Hematopoietic multipotent progenitor cell treated with erythropoietin and hydrocortisone succinate and interleukin-3 and kit ligand, for 4 days (in vitro differentiated cells): ENCODE measurements at regions not wholly inside any gene's neighbourhood (a gene's known extent, or its start where the extent isn't known, plus 50 kb on each side); places are given as distances from the start of the nearest gene placed in this dataset.
A peak's percentile ranks its signal among the peaks of the same experiment; 100 is the strongest.
"Not testable (repeated sequence)": the region's sequence is repeated elsewhere in the genome, so short reads cannot be mapped to it uniquely, and the experiment has no call there.

Experiments
- DNase-seq: peaks from one replicate; pipeline ENCODE4 v3.0.0-alpha.2; 2015

DNA sequence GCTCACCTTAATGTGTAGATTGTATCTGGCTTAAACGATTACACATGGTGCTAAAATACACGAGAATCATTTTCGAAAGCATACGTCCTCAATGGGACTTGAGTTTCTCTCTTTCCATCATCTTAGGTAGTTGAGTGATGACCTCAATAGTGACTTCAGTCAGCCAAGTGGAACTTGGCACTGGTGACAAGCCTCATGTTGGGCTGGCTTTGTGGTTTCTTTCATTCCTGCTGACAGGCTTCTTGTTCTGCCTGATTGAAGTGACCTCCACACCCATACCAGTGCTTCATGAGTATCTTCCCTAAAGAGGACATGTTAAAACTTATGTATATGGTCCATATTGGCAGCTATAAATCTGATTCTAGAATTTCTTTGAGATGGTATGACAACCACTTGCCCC is 159.1 kb upstream of the WDR1 start:
- DNase-seq = peak; percentile 53

DNA sequence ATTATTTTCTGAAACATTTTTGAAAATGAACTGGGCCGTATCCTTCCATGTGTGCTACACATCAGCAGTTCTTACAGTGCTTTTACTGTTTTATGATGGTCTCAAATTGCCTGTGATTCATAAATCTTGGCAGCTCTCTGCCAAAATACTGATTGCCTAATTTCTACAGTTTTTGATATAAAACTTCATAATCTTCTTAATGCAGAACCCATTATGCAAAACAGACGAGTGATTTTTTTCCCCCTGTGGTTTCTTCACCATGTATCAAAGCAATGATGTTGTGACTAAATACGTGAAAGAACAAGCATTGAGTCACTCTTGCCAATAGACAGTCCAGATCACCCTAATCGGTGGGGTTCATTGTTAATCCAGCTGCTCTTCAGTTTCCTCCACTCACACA is 156.4 kb upstream of the WDR1 start:
- no peak for DNase-seq

DNA sequence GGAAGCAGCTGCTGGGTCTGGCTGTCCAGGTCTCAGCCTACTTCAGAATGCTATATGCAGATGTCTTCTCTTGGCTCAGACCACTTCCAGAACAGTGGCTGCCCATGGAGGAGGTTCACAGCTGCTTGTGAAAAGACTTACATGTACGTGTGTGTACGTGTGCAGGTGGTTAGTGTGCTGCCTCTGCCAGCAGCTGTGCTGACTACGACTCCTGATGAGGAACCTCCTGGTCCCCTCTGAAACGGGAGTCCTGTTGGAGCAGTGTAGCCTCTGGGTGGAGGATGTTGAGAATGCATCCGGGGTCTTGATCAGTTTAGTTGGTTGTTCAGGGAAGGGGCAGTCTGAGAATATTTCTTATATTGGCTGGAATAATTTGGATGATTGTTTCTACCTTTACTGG is 155.9 kb upstream of the WDR1 start:
- DNase-seq = no peak

DNA sequence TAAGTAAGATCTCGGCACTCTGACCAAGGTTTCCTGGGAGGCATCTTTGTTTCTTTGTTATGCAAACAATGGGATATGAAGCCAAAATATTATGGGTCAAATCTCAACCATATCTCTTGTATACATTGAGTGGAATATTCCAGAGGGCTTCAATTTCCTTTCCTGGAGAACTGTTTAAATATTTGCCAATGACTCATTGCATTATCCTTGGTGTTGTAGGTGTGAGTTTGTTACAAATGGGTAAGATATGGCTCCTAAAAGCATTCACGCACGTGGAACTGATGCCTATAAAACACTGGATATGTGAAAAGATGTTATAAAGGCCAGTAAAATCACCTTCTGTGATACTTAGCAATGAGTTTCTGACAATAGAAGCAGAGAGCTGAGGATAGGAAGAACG is 150.5 kb upstream of the WDR1 start:
- DNase-seq = no peak

DNA sequence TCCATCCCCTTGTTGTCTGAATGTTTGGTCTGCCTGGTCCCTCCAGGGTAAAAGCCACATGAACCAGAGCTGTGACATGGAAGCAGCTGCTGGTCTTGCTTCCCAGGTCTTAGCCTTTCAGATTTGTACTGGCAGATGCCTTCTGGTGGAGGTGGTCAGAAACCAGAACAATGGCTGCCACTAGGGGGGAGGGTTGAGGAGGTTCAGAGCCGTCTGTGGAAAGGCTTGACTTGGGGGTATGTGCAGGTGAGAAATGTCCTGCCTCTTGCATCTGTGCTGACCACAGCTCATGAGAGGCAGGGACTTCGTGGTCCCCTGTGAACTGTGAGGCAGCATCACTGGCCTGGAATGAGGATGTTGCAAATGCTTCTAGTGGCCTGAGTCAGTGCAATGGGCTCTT is 144.2 kb upstream of the WDR1 start:
- no peak for DNase-seq

DNA sequence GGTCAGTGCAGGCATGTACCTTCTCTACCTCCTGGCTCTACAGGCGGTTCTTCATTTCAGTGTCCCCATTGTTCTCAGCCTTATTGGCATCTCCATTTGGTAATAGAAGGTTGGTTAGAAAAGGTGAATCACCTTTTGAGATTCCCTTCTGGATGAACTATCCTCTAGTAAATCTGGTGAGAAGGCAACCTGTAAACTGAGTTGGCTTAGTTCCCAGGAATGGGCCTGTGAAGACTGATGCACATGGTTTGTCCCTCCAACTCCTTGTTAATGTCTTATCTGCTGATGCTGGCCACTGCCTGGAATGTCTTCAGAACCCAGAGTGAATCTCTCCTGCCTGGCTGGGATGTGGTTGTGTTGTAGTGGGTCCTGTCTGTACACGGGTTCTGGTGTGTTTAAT is 143.4 kb upstream of the WDR1 start:
- DNase-seq = no peak

DNA sequence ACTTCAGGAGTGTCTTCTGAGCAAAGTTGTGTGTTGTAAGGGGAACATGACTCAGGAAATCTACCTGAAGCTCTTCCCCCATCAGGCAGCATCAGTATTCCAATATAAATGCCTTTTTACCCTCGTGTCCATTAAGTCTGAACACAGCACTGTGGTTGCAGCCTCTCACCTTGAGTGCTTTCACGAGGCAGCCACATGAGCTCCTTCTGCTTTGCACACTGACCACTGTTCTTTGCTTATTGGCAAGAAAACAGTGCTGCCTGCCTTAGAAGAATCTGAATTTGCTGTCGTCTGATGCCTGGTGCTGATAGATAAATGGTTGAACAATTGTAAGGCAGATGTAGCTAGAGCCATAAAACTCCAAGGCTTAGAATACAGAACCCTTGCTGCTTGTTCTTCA is 139.6 kb upstream of the WDR1 start:
- DNase-seq = no peak

DNA sequence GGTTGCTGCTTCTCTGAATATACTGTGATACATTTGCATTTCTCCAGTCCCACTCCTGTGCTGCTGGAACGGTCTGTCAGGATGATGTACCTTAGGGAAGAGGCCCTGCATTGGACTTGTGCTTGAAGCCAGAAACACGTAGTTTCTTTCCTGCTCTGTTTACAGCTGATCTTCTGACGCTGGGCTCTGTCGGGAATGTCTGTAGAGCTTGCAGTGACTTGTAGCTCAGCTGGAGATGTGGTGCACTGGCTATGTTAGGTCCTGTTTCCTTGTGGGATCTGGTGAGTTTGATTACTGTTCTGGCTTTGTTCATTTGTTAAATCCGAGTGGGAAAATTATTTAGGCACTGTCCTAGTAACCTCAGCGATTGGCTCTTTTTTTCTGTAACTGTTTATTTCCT is 137.2 kb upstream of the WDR1 start:
- DNase-seq = no peak

DNA sequence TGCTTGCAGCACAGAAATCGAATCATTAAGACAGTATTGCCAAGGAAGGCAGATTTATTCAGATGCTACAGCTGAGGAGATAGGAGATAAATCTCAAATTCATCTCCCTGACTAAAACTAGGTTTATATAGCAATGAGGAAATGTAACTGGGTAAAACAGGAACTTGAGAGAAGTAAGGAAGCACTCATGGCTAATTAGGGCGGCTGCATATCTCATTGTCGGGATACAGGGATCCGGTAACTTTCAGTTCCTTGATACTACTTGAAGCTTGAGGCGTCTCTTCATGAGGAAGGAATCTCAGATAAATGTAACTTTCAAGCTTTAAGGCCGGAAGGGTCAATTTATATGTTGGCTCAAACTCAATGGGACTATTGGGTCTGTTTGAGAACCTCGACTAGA is 129.2 kb upstream of the WDR1 start:
- DNase-seq = peak; percentile 7

DNA sequence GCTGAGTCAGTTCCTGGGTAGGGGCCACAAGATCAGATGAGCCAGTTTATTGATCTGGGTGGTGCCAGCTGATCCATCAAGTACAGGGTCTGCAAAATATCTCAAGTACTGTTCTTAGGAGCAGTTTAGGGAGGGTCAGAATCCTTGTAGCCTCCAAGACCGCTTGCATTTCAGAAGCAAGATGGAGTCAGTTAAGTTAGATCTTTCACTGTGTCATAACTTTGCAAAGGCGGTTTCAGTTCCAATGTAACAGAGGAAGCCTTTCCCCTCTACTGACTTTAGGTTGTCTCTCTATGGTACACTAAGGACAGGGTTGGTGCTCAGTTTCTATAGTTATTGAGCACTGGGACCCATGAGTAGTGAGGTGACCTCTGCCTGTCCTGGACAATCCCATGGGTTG is 127.3 kb upstream of the WDR1 start:
- DNase-seq = peak; percentile 0

DNA sequence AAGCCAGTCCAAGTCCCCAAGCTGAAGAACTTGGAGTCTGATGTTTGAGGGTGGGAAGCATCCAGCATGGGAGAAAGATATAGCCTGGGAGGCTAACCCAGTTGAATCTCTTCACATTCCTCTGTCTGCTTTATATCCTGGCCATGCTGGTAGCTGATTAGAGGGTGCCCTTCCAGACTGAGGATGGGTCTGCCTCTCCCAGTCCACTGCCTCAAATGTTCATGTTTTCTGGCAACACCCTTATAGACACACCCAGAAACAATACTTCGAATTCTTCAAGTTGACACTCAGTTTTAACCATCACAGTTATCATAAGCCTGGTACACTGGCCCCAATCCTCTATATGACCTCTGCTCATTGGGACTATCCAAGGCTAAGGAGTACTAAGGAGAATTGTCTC is 124.1 kb upstream of the WDR1 start:
- DNase-seq = no peak

DNA sequence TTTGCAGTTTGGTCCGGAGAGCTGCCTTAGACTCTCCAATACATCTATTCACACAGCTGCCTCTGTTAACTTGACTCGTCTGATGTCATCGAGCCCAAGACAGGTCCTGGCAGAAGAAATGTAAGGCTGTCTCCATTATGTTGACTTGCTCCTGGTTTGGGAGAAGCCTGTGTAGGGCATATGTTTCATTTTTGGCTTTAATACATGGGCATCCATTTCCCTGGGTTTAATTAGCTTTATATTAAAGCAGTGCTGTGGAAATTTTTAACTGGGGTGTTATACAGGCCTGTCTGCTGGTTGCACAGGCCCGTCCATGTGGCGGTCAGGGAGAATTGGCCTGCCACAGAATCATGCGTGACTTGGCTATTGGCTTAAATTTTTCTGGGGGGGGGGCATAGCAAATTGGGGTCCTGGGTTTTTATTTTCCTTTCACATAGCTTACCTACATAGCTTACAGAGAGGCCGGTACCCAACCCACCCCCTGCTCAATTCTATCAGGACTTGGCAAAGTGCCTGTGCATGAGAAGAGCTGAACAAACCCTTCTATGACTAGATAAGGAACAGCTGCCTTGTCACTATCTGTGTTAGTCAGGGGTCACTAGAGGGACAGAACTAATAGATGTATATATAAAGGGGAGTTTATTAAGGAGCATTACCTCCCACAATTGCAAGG is 123.5 kb upstream of the WDR1 start:
- DNase-seq = peak; percentile 84

DNA sequence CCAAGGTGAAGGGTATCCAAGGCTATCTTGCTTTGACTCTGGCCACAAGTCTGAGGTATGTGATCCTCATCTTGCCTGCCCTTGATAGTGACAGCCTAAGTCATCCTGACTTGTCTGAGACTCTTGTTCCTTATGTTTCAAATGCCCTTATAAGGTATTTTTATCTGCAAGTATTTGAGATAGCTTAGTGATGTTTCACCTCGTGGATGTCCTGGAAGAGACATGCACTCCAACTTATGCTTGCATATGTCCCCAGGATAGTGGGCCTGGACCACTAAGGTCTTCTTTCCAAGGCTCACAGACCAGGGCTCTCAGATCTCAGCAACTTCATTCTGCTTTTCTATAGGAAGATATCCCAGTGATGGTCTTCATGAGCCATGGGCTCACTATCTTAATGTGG is 120.5 kb upstream of the WDR1 start:
- DNase-seq = no peak

DNA sequence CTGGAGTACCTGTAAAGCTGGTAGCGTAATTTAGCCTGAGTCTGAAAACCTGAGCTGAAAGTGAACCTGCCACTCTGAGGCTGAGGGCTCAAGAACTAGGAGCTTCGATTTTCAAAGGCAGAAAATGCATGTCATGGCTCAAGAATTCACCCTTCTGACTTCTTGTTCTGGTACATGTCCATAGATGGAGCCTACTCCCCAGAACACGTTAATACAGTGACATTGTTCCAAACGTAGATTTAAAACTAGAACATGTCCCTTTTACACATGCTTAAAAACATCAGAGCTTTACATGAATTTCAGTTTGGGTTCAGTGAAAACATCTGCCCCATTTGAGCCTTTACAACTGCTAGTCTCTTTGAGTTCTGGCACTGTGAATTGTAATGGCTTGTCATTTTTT is 115.5 kb upstream of the WDR1 start:
- DNase-seq = no peak

DNA sequence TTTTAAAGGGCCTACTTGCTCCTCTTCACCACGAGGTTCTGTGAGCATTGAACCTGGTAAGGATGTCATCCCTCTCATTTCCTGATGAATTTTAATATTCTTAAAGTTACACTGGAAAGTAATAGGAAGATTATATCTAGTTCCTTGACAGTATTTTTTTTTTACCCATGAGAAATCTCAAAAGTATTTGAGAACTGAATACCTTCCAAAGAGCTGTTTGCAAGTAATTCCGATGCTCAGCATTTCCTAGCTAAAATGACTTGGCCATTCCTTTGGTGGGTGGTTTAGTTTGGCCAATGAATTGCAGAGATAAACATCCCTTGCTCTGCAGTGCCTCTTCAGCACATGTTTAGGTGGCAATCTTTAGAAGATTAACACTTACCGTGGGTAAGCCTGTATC is 110.2 kb upstream of the WDR1 start:
- DNase-seq = no peak

DNA sequence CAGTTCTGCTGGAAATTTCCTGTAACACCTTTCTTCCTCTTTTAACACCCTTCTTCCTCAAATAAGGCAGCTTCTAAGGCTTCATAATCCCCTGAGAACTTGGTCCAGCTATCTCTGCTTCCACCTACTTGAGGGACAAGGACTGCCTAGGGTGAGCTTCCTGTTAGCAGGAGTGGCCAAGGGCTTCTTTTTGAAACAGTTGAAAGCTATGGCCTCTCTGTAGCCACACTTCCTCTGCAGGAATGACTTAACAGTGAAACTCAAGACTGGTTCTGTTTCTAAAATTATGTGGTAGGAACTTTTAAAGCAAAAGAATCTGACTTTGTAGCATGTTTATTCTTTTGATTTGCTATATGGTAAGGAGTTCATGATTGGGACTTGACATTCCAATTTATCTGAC is 108.5 kb upstream of the WDR1 start:
- no peak for DNase-seq

DNA sequence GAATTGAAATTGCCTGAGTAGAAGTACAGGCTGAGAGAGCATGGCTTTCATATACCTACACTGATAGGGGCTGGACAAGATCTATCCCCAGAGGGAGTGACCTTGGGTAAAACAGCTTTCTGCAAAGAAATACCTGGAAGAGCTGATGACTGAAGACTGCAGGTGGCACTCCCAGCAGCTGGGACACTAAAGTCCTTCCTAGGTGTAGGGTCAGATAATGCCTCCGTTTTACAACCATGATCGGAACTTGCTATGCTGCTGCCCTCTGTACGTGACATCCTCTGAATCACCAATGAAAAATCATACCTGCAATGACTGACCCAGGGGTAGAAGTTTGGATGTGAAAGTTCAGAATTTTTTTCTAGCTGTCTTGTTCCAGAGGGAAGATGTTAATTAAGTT is 107.2 kb upstream of the WDR1 start:
- no peak for DNase-seq

DNA sequence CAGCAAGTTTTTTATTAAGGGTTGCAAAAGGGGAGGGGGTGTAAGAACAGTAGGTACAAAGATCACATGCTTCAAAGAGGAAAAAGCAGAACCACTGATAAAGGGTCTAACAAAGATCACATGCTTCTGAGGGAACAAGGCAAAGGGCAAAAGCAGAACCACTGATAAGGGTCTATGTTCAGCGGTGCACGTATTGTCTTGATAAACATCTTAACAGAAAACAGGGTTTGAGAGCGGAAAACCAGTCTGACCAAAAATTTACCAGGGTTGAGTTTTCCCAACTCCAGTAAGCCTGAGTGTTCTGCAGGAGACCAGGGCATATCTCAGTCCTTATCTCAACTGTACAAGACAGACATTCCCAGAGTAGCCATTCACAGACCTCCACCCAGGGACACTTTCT is 96.9 kb upstream of the WDR1 start:
- DNase-seq = not testable (repeated sequence)

DNA sequence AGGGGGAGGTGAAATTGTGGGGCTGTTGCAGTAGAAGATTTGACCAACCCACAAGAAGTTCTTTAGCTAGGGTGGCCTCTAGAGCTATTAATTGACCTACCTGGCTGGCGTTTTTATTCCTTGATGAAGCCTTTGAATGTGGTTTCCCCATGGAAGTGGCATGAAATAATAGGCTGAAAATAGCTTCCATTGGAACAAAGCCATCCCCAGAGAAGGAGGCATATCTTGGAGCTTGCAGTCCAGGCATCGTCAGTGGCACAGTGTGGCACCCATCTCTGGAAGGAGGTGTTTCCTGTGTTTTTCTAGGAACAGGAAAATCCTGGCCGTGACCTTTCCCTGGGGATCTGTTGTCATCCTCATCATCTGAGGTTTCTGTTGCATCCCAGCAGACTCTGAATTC is 96.3 kb upstream of the WDR1 start:
- DNase-seq = no peak

DNA sequence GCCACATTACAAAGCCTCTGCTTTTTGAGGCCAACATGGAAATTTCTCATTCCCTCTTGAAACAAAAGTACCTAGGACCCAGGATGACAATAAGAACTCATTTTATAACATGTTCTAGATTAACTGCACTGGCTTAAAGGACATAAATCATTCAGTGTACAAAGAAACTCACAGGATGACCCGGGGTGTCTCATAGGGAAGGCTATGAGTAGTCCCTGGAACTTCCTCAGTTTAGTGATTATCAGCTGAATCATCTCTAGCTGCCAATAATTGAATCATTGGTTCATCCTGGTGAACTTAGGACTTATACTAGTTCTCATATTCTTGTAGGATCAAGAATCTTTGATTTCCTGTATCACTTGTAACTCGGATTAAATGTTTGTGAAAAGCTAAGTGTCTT is 95.8 kb upstream of the WDR1 start:
- no peak for DNase-seq

DNA sequence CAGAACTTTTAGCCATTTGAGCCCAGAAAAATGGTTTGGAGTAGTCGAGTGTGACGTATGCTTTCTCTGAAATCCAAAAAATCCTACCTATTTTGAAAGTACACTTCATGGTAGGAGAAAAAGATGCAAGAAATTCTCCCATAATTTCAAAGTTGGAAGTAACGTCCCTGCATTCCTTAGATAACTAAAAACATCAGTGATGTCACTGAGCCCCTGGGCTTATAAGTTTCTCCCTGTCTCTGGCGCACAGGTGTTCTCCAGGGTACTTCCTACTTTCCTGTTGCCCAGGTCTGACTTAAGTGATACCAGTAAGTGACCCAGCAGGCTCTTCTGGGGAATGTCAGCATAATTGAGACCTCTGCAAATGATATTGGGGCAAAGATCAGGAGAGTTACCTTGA is 90.5 kb upstream of the WDR1 start:
- peak; percentile 0 for DNase-seq

DNA sequence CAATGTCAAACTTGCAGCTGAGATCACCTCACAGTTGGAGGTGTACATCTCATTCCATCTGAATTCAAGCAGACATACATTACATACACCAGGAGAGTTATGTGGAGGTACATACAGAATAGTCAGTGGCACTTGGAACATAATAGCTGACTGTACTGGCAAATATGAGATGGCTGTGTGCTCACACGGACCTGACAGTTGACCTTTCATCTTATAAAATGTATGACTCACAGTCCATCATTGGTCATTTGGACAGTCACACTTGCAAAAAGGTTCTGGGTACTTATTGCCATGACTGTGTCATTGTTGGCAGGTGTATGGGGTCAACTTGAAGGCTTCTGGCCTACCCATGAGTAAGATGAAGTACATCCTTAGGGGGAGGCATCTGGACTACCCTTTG is 88.6 kb upstream of the WDR1 start:
- no peak for DNase-seq

DNA sequence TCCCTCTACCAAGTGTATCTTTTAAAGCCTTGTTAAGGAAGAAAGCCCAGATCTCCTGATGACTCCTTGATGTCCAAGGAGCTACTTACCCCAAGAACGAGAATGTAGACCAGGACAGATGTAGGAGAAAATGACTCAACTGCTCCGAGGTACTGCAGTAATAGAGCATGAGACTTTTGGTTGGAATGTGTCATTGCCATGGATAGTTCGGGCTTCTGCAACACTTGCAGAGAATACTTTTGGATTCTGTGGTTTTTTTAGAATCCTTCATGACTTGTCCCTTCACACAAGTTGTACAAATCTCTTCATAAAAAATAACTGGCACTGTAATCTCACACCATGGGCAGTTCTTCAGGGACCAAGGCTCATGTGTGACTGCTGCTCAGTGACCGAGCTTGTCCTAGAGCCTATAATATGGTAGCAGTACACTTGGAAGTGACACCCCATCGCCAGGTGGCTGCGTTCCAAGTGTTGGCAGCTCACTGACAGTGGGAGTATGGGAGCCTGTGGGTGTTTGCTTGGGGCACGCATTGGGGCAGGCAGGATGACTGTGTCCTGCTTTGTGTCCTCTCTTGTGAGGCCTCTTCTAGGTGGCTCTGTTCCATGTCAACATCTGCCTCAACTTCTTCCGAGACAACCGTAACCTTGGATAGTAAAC is 87.9 kb upstream of the WDR1 start:
- no peak for DNase-seq

DNA sequence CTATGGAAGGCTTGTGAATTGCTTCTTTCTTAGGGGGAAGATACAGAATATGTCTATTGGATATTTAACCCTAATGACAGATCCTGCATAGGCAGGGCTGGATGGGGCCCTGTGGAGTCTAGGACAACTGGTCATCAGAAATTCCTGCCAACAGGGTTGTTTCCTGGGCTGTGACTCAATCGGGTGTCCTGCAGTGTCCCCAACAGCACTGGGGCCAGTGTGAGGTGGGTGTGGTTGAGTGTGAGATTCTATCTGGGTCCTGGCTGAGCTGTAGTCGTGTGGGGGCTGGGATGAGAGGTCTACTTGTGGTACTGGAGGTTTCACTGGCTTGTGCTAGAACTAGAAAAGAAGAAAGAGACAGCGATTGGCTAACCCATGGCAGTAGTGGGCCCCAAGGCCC is 87.3 kb upstream of the WDR1 start:
- DNase-seq = peak; percentile 9
